HCT116 (cell line): ENCODE measurements at regions not wholly inside any gene's neighbourhood (a gene's known extent, or its start where the extent isn't known, plus 50 kb on each side); places are given as distances from the start of the nearest gene placed in this dataset.

Experiments
- CTCF ChIP-seq, 3 experiments: fragments of 200-600 bp in 1 of 3; sonication (generic) in 1 of 3; IDR thresholded peaks in 2 of 3; conservative IDR thresholded peaks in 1 of 3; 2 replicates each; pipeline ENCODE4 v1.5.1; 2012 to 2017; ENCODE audit warnings: low read depth in 2 of 3, low read length in 2 of 3, antibody characterized with exemption in 1 of 3, borderline replicate concordance in 1 of 3, control low read depth in 1 of 3, mild to moderate bottlenecking in 1 of 3, mixed read lengths in 1 of 3, mixed run types in 1 of 3, moderate library complexity in 1 of 3; ENCODE audit not compliant: insufficient read depth in 1 of 3
- EZH2 ChIP-seq: fragments of 200-600 bp; sonication (generic); IDR thresholded peaks from 2 replicates; pipeline ENCODE4 v1.6.1; 2017; ENCODE audit warnings: antibody characterized with exemption, mixed run types
- JUND ChIP-seq: IDR thresholded peaks from 2 replicates; pipeline ENCODE4 v1.6.1; 2012
- POLR2A ChIP-seq: IDR thresholded peaks from 2 replicates; pipeline ENCODE4 v1.7.0; 2011; ENCODE audit warnings: borderline replicate concordance; ENCODE audit not compliant: insufficient read depth, insufficient read length; ENCODE audit errors: extremely low read depth
- REST ChIP-seq: IDR thresholded peaks from 2 replicates; pipeline ENCODE4 v1.6.1; 2012; ENCODE audit warnings: low read depth
- SIN3A ChIP-seq: IDR thresholded peaks from 2 replicates; pipeline ENCODE4 v1.6.1; 2012; ENCODE audit warnings: low read depth
- YY1 ChIP-seq: IDR thresholded peaks from 2 replicates; pipeline ENCODE4 v1.6.1; 2011; ENCODE audit warnings: low read length, low read depth, moderate library complexity, mild to moderate bottlenecking; ENCODE audit not compliant: insufficient replicate concordance; ENCODE audit errors: extremely low read depth
- ZFX ChIP-seq: fragments of 450-650 bp; IDR thresholded peaks from 2 replicates; pipeline ENCODE4 v1.6.1; 2017
- TF ChIP-seq, protein P1 (sequence below): IDR thresholded peaks from 2 replicates; pipeline ENCODE4 v1.6.1; 2012

DNA sequence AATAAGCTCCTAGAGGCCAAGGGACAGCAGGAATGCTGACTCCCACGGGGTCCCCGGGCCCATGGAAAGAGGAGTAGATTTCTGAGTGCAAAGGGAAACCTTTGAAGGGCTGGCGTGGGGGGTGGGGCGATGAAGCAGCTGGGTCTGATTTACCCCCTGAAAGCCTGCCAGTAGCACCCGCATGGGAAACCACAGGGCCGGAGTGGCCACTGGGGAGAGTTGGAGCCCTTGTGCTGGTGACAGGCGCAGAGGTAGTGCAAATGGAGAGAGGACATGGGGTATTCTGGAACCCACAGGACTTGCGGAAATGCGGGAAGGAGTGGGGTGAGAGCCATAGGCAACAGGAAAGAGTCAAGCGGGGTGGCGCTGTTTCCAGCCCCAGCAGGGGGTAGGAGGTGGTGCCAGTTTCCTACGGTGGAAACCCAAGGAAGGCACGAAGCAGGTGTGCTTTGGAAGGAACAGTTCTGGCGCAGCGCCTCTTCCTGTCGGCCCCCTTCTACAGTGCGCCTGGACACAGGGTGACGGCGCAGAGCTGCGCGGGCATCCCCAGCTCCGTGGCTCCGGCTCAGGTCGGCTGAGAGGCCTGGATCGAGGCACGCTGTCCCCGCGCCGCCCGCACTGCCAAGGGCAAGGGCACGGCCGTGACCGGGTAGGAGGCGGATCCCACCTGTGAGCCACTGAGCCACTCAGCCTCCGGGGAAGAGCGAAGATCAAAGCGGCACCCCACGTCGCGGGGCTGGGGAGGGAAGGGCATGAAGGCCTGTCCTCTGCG lies 149.0 kb upstream of the GLI2 start:
- no peak for TF ChIP-seq REST
- no peak for TF ChIP-seq CTCF (IDR thresholded peaks at IDR 0.05 in 2 of 3, conservative IDR thresholded peaks at IDR 0.05 in 1 of 3; ENCODE audit: borderline replicate concordance in 1 of 3, insufficient read depth in 1 of 3, low read depth in 2 of 3, low read length in 2 of 3)
- TF ChIP-seq POLR2A = no peak
- no peak for TF ChIP-seq JUND
- no peak for TF ChIP-seq ZFX
- TF ChIP-seq SIN3A = no peak
- TF ChIP-seq YY1 = no peak
- TF ChIP-seq, protein P1, sequence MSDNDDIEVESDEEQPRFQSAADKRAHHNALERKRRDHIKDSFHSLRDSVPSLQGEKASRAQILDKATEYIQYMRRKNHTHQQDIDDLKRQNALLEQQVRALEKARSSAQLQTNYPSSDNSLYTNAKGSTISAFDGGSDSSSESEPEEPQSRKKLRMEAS = no peak
- TF ChIP-seq EZH2 = no peak
